HG02623 (cell line): ENCODE measurements at regions not wholly inside any gene's neighbourhood (a gene's known extent, or its start where the extent isn't known, plus 50 kb on each side); places are given as distances from the start of the nearest gene placed in this dataset.

Experiments used
- ATAC-seq: cut with Tn5 transposase; IDR thresholded peaks from one replicate; pipeline ENCODE4 v1.9.1; 2021; ENCODE audit warnings: moderate library complexity; ENCODE audit not compliant: unreplicated experiment

DNA sequence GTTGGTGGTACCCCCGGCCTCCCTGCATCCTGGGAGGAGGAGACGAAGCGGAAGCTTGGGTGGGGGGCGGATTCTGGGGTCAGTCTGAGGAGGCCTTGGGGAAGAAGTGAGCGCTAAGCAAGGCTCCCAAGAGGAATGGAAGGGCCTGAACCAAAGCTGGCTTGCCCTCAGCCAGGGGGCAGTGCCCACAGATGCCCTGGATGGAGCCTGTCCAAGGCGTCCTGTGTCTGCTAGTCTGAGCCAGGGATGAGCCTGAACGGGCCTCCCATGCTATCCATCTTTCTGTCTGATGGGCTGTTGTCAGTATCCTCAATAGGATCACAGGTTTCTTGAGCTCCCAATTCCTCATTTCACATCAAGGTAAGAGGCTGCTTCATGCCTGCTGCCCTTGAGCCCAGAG, 122.3 kb upstream of the LHX1 start:
- no peak for ATAC-seq

DNA sequence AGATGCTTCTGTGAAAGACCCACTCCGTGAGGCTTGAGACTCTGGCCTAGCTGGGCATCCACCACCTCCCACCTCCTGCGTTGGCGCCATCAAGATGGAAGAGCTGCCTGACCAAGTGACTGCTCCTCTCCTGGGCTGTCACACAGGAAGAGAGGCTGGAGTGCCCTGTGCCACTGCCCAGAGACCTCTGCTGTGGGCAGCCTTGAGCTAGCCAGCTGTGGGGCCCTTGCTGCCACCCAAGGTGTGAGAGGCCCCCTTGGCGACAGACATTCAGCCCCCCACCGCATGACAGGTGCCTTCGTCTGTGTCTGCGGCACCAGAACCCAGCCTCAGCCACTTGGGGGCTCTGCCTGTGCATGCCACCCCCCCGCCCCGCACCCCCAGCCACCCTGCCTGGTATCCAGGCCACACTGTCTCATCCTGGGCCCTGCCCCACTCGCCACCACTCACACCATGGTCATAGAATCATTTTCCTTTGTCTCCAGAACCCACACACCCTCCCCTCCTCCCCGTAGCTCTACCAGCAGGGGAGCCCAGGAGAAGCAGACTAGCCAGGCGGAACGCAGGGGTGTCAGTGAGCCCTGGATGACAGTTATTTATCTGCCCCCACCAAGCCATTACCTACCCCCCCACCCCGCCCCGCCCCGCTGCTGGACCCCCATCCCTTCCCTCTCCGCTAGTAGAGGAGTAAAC, 120.9 kb upstream of the LHX1 start:
- ATAC-seq: no peak

DNA sequence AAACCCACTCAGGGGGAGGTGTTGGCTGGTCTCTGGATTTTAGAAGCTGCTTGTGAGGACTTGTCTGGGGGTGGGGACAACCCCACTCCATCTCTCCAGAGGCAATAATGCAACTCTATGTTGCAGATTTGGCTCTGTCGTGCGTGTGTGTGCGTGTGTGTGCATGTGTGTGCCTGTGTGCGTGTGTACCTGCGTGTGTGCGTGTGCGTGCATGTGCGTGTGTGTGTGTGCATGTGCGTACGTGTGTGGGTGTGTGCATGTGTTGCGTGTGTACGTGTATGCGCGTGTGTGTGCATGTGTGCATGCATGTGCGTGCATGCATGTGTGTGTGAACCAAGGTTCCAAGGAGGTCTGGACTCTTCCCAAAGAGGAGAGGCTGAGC, 120.4 kb upstream of the LHX1 start:
- ATAC-seq: no peak

DNA sequence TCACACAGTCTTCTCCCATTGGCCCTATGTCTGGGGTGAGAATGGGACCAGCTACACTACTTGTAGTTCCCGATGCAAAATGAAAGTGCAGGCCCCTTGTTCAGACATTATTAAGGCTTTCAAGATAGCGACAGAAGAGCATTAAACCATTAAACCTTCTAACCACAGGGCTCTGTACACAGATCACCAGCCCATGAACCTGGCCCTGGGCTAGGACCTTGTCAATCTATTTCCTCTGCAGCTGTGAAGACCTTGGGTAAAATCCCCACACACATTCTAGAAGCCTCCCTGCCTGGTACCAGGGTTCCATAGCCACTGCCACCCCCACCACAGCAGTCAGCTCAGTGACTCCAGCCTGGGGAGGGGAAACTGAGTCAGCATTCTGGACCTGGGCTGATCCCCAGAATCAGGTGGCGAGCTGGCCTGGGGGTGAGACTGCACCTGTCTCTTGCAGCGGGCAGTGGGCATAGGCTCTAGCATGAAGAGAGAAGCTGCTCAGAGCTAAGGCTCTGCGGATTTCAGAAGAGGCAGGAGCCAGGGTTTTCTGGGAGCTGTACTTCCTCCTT, 119.7 kb upstream of the LHX1 start:
- no peak for ATAC-seq

DNA sequence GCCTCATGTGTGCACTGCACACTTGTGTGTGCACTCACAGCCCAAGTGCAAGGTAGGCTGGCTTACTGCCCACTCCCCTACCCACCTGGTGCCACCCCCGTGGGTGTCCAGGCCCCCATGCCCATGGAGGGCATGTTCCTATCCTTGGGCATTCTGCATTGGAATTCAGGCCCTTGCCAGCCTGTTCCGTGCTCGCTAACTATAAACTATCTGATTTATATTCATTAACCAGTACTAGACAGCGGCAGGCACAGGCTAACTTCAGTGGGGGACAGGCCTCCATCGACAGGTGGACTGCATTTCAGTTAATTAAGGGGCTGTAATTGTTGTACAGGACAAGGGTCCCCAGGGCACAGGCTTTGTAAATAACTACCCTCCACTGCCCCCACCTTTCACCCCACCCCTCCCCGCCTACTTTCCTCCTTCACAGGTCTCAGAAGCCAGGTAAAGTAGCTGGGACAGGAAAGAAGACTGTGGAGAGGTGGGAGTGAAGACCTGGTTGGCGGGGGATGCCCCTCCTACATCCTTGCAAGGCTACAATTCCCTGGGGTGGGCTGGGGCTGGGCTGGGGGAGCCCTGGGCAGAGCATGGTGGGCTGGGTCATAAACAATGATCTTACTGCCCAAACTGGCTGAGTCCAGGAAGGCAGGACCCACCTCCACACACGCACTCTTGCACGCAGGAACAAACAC, 119.0 kb upstream of the LHX1 start:
- ATAC-seq: no peak

DNA sequence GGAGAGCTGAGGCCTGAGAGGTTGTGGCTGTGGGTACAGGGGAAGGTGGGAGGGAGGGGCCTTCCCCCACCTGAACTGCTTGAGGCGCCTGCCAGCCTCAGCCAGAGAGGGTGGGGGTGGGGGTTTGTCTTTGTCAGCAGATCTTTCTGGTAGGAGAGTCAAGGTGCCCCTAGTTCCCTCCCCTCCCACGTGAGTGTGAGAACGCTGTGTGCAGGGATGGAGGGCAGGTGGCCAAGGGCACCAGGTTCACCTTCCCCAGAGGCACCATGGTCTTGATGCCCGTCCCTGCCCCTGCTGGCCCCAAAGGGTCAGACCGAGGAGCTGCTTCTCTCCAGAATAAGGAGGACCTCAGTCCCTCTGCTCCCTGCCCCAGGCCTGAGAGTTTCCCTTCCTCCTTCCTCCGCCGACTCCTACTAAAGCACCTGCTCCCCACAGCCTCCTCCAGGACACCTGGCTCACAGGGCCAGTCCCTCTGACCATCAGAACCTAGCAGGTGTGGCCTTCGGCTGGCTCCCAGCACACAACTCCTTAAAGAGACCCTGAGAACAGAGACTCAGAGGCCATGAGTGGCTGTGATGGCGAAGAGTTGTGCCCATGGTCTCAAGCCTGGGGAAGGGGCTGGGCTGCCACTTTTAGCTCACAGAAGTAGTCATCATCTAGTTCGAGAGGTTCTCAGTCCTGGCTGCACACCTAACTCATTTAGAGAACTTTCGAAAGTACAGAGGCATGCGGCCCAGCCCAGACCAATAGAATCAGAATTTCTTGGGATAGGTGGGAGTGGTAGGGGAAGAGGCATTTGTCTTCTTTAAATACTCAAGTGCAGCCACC, 113.2 kb upstream of the LHX1 start:
- ATAC-seq: no peak

DNA sequence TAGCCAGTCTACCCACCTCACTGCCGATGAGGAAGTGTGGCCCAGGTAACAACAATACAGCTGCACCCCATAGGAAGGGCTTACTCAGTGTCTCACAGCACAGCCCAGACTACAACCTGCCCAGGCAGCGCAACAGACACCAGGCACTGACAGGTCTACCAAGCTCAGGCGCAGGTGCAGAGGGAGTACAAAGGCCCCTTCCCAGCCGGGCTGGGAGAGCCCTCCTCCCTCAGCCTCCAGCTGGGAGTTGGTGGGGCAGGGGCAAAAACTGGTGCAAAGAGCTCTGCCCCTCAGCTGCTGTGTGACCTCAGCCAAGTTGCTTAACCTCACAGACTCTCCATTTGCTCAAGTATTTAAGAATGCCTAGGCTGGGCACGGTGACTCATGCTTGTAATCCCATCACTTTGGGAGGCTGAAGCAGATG, 112.6 kb upstream of the LHX1 start:
- no peak for ATAC-seq

DNA sequence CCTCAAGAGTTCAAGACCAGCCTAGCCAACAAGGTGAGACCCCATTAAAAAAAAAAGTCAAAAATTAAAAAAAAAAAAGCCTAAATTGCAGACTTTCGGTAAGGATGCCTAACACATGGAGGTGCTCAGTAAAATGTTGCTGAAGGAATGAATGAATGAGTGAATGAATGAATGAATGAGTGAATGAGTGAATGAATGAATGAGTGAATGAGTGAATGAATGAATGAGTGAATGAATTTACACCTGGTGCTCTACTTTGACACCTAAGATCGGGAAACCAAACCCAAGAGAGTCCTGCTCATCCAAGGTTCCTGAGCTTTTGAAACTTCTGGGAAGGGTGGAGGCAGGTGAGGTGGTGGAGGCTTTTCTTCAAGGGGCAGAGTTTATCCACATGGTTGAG, 112.2 kb upstream of the LHX1 start:
- ATAC-seq: no peak

DNA sequence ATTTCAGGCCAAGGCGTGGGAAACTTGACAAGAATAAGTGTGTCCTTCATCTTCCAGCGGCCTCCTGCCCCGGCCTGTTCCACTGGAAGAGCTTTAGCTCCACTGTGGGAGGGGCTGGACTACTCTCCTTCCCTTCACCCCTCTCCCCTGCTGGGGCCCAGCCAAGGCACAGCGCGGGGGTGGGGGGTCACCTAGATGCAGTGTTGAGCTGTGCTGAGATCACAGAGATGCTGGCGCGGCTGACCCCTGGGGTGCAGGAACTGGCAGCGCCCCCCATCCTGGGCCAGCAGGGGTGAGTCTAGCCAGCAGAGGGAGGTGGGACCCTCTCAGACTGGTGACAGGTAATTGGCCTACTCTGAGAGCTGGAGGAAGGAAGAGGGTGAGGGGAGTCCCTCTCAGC, 111.8 kb upstream of the LHX1 start:
- ATAC-seq: no peak

DNA sequence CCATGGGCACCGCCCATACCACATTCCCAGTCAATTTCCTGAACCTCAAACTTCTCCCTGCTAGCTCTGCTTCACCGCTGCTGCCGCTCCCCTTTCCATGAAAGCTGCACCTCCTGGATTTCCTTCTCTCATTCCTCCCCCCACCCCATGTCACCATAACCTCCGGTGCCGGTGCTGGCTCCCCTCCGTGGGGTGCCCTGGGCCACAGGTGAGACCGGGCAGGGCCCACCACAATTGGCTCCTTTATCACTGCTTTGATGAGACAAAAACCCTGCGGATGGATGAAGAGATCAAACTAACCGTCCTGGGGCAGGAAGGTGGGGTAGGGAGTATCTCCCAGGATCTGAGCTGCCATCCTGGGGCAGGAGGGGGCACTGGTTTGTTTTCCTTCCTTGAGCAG, 111.3 kb upstream of the LHX1 start:
- ATAC-seq: no peak

DNA sequence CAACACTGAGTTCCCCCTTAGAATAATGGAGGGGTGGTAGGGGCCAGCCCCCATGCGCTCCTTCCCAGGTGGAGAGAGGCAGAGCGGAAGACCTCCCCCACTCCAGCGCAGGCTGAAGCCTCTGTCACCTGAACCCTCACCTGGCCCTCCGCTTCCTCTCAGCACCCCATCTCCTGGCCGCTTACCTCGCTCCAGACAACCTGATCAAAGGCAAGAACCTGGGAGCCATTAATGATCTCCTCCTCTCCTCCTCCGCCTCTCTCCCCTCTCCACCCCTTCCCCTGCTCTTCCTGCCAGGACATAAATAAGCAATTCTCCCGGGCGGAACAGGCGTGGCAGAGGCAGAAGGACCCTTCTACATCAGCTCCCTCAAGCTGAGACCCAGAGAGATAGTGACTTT, 110.2 kb upstream of the LHX1 start:
- no peak for ATAC-seq

DNA sequence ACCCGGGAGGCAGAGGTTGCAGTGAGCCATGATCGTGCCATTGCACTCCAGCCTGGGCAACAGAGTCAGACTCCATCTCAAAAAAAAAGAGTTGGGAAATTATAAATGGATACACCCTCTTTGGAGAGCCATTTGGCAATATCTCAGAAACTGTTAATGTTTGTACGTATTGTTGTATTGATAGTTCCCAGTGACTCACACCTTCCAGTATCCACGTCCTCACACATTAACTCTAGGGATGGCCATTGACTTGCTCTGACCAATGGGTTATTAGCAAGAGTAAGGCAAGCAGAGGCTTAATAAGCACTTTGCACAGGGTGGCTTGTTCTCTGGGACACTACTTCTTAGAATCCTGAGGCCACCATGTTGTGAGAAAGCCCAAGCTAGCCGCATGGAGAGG, 107.6 kb upstream of the LHX1 start:
- ATAC-seq: no peak

DNA sequence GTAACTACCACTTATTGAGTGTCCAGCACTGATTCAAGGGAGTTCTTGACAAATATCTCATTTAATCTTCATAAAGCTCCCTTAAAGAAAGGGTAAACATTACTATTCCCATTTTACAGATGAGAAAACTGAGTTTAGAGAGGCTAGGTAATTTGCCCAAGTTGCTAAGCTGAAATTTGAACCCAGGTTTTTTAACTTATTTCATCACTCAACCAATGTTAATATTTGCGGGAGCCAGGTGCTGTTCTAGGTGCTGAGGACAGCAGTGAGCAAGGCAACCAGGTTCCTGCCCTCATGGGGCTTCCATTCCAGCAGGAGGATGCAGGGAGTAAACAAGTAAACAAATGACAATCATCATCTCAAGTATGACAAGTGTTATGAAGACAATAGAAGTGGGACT, 104.0 kb upstream of the LHX1 start:
- no peak for ATAC-seq

DNA sequence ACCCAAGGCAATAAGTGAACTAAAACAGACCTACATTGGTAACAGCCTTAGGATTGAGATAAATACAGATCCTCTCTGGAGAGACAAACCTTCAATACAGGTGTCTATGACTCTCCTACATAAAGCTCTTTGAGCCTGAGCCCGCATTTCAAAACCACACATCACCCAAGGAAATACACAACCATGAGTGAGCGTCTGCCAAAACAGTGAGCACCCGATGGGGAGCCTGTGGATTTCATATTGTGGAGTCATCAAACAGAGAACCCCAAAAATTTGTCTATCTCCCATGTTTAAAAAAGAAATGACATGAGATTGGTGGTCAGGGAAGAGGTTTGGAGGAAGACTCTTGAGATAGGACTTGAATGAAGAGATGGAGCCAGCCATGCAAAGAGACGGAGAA, 102.2 kb upstream of the LHX1 start:
- no peak for ATAC-seq

DNA sequence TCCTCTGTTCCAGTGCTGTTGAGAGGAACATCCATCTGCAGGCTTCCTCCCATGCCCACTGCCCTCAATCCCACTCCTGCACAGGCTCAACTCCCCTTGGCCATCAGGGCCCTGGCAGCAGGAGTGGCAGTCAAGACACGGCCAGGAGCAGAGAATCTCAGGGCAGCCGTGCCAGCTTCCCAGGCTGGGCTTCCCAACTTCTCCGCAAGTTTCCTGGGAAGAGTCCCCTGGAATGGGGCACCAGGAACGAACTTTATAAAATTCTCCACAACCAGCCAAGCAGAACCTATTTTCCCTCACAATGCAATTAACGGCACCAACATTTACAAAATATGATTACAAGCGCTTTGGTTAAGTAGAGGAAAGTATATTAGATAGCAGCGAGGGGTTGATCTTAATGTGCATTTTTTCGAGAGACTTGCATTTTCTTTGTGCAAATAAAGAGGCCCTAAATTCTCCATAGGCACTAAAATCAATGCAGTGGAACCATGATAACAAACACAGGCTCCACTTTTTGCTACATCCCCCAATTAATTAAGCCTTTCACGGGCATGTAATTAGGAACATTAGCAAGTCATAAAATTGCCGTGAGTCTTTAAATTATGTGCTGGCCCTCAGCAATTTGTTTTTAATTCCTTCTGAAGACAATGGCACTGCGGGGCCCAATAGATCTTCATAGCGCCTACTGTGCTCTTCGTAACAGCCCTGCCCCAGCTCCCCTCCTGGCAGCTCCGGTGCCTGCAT, 99.9 kb upstream of the LHX1 start:
- ATAC-seq: no peak

DNA sequence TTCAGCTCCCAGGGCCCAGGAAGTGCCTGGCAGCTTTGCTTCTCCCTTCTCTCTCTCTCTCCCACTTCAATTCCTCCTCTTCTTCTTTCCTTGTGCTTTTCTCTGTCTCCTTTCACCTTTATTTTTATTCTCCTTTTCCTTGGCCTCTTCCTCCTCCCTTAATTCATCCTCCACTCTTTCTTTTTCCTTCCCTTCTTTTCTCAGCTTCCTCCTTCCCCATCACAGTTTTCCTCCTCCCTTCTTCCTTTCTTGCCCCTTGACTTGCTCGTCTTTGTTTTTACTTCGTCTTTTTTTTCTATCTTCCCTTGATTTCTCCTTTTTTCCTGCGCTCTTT, 99.4 kb upstream of the LHX1 start:
- ATAC-seq: no peak

DNA sequence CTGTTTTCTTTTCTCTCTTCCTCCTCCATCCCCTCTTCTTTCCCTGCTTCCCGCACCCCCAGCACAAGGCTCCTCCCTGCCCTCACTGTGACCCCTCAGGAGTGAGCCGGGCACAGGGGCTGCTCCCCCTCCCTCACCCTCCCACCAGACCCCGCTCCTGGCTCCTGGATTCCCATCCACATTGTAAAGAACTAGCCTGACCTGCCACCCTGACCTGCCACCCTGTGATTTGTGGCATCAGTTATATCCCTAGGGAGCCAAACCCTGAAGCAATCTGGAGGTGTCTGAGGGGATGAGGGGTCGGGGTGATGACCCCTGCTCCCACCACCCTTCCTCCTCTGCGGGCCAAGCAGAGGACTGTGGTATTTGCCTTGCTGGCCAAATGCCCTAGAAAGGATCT, 98.0 kb upstream of the LHX1 start:
- ATAC-seq: no peak

DNA sequence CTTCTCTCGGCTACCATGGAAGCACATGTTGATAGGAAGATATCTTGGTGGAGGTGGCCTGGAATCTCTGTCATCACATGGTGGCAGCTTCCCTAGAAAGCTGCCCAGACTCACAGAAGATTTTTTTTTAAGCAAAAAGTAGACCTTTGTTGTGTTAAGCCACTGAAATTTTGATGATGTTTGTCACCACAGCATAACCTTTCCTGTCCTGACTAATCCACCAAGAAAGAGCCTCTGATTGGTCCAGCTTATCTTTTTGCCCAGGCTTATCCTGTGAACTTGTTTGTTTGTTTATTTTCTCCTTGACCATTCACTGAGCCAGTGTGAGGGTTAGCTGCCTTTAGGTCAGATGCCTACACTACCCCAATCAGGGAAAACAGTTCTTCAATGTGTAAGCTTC, 96.5 kb upstream of the LHX1 start:
- ATAC-seq: no peak

DNA sequence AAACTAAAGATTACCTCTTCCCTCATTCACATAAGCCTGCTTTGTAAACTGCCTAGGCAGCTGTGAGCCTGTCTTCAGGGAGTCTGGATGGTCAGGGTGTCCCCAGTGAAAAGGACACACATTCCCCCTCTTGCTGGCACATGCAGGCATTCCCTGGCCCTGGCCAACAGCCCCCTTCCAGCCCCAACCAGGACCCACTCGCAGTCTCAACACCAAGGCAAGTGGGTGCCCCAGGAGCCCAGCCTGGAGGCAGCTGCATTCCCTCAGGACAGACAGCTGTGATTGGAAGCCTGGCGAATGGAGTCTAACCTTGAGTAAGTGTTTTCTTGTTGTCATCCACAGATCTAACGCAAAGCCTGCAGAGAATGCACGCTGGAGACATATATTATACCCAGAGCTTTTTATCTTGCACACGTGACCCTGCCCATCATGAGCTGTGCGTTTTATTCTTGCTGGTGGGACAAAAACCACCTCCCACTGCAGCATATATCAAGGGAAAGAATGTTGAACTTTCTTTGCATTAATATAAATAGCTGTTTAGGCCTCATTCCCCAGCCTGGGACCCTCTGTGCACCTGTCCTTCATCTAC, 95.0 kb upstream of the LHX1 start:
- no peak for ATAC-seq

DNA sequence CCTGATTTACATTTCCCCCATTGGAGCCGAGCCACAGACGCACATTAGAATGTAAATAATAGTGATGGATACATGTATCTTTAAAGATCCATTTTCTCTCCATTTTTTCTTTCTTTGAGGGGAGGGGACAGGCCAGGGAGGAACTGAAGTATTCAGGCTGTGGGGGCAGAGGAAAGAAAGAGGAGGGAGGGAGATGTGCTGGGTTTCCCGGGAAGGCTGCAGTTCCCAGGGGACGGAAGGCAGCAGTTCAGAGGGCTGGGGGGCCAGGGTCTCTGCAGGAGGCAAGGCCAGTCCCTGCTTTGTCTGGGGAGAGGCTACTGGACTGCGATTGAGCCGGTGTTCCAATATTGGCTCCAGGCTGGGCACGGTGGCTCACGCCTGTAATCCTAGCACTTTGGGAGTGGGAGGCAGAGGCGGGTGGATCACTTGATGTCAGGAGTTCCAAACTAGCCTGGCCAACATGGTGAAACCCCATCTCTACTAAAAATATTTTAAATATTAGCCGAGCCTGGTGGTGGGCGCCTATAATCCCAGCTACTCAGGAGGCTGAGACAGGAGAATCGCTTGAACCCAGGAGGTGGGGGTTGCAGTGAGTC, 94.2 kb upstream of the LHX1 start:
- no peak for ATAC-seq
